Activated CD4-positive, alpha-beta memory T cell treated with anti-CD3 and anti-CD28 coated beads for 36 hours (primary cell): ENCODE measurements at regions not wholly inside any gene's neighbourhood (a gene's known extent, or its start where the extent isn't known, plus 50 kb on each side); places are given as distances from the start of the nearest gene placed in this dataset.

Experiments used
- CTCF ChIA-PET: fragments of 350-600 bp; sonication (Branson Sonifier 250); formaldehyde crosslinking; loops from one replicate; lab custom pipeline; 2021; ENCODE audit warnings: antibody characterized with exemption, inconsistent platforms; lab: Charles Lee
- POLR2A ChIA-PET: fragments of 350-600 bp; sonication (Branson Sonifier 250); formaldehyde crosslinking; loops from one replicate; lab custom pipeline; 2021; ENCODE audit warnings: antibody characterized with exemption; lab: Charles Lee
- DNase-seq: peaks from one replicate; pipeline ENCODE4 v3.0.0-alpha.2; 2020
- H3K27ac Mint-ChIP-seq: one replicate; pipeline ENCODE4 v1.8.0; 2021; ENCODE audit warnings: mixed read lengths
- H3K27me3 Mint-ChIP-seq: one replicate; pipeline ENCODE4 v1.8.0; 2021; ENCODE audit warnings: mixed read lengths
- H3K36me3 Mint-ChIP-seq: one replicate; pipeline ENCODE4 v1.8.0; 2021; ENCODE audit warnings: mixed read lengths
- H3K4me1 Mint-ChIP-seq: one replicate; pipeline ENCODE4 v1.8.0; 2021; ENCODE audit warnings: low read depth, mixed read lengths
- H3K4me3 Mint-ChIP-seq: one replicate; pipeline ENCODE4 v1.8.0; 2021; ENCODE audit warnings: mild to moderate bottlenecking, mixed read lengths
- H3K9me3 Mint-ChIP-seq: one replicate; pipeline ENCODE4 v1.8.0; 2021; ENCODE audit warnings: mixed read lengths
- intact Hi-C: fragments of 100-400 bp; cut with micrococcal nuclease; formaldehyde crosslinking; loops from one replicate; pipeline ENCODE4 v1.15.1; 2023

GRCh38 chr18:33934258-33934657, 290.5 kb downstream of the NOL4 start:
- Mint-ChIP-seq H3K27ac (no peak overlapping the region), H3K36me3 (no peaks in the 10 kb centered on the region), H3K9me3 (peaks cover 3% of the 10 kb centered on the region), H3K4me1 (no peaks in the 10 kb centered on the region), H3K4me3 (no peak overlapping the region), H3K27me3 (no peaks in the 10 kb centered on the region)
- ChIA-PET CTCF (no interaction called here), POLR2A (no interaction called here)
- no peak for DNase-seq
- intact Hi-C loops = no loop called here

- POLR2A ChIA-PET = no interaction called here
- H3K9me3 Mint-ChIP-seq = no peaks in the 10 kb centered on the region
- H3K36me3 Mint-ChIP-seq = no peaks in the 10 kb centered on the region
- intact Hi-C loops = no loop called here
- no peak overlapping the region for H3K4me3 Mint-ChIP-seq
- no peaks in the 10 kb centered on the region for H3K4me1 Mint-ChIP-seq
- no peak for DNase-seq
- H3K27me3 Mint-ChIP-seq = no peaks in the 10 kb centered on the region
- H3K27ac Mint-ChIP-seq = no peak overlapping the region
- CTCF ChIA-PET = no interaction called here
These were observed 296.5 kb downstream of the NOL4 start for GRCh38 chr18:33928231-33928630.

- no peak for DNase-seq
- no peak overlapping the region for H3K4me3 Mint-ChIP-seq
- no peaks in the 10 kb centered on the region for H3K9me3 Mint-ChIP-seq
- H3K27ac Mint-ChIP-seq = no peak overlapping the region
- H3K27me3 Mint-ChIP-seq = no peaks in the 10 kb centered on the region
- intact Hi-C loops = no loop called here
- POLR2A ChIA-PET = no interaction called here
- H3K4me1 Mint-ChIP-seq = no peaks in the 10 kb centered on the region
- CTCF ChIA-PET = no interaction called here
- H3K36me3 Mint-ChIP-seq = no peaks in the 10 kb centered on the region
These were observed 300.1 kb downstream of the NOL4 start for GRCh38 chr18:33924576-33924975.

GRCh38 chr18:33923980-33924379, 300.7 kb downstream of the NOL4 start:
- ChIA-PET POLR2A (no interaction called here), CTCF (no interaction called here)
- H3K27ac Mint-ChIP-seq = no peak overlapping the region
- intact Hi-C loops = no loop called here
- no peaks in the 10 kb centered on the region for H3K4me1 Mint-ChIP-seq
- DNase-seq = no peak
- H3K36me3 Mint-ChIP-seq = no peaks in the 10 kb centered on the region
- no peaks in the 10 kb centered on the region for H3K9me3 Mint-ChIP-seq
- no peak overlapping the region for H3K4me3 Mint-ChIP-seq
- no peaks in the 10 kb centered on the region for H3K27me3 Mint-ChIP-seq

GRCh38 chr18:33918571-33918970, 306.1 kb downstream of the NOL4 start:
- H3K4me1 Mint-ChIP-seq = no peaks in the 10 kb centered on the region
- peaks cover 2% of the 10 kb centered on the region for H3K9me3 Mint-ChIP-seq
- no peak for DNase-seq
- ChIA-PET CTCF (no interaction called here), POLR2A (no interaction called here)
- intact Hi-C loops = no loop called here
- no peak overlapping the region for H3K27ac Mint-ChIP-seq
- H3K36me3 Mint-ChIP-seq = no peaks in the 10 kb centered on the region
- no peak overlapping the region for H3K4me3 Mint-ChIP-seq
- no peaks in the 10 kb centered on the region for H3K27me3 Mint-ChIP-seq

- no peak overlapping the region for H3K27ac Mint-ChIP-seq
- CTCF ChIA-PET = no interaction called here
These were observed 308.5 kb downstream of the NOL4 start for GRCh38 chr18:33916200-33916599.

GRCh38 chr18:33914399-33914798, 310.3 kb downstream of the NOL4 start:
- Mint-ChIP-seq H3K27ac (no peak overlapping the region), H3K27me3 (no peaks in the 10 kb centered on the region), H3K4me1 (no peaks in the 10 kb centered on the region), H3K4me3 (no peak overlapping the region), H3K36me3 (no peaks in the 10 kb centered on the region), H3K9me3 (peaks cover 2% of the 10 kb centered on the region)
- intact Hi-C loops = no loop called here
- ChIA-PET CTCF (no interaction called here), POLR2A (no interaction called here)
- no peak for DNase-seq

More at GRCh38 chr18:33916200-33916599, 308.5 kb downstream of the NOL4 start:
- DNase-seq = no peak
- no peaks in the 10 kb centered on the region for H3K27me3 Mint-ChIP-seq
- POLR2A ChIA-PET = no interaction called here
- no peaks in the 10 kb centered on the region for H3K4me1 Mint-ChIP-seq
- intact Hi-C loops = no loop called here
- H3K9me3 Mint-ChIP-seq = peaks cover 2% of the 10 kb centered on the region
- H3K4me3 Mint-ChIP-seq = no peak overlapping the region
- no peaks in the 10 kb centered on the region for H3K36me3 Mint-ChIP-seq

GRCh38 chr18:33906046-33906445, 318.7 kb downstream of the NOL4 start:
- Mint-ChIP-seq H3K27me3 (no peaks in the 10 kb centered on the region), H3K4me1 (no peaks in the 10 kb centered on the region), H3K9me3 (peaks cover 40% of the 10 kb centered on the region), H3K27ac (no peak overlapping the region), H3K4me3 (no peak overlapping the region), H3K36me3 (no peaks in the 10 kb centered on the region)
- DNase-seq = no peak
- intact Hi-C loops = no loop called here
- CTCF ChIA-PET = no interaction called here
- POLR2A ChIA-PET = no interaction called here

- no peaks in the 10 kb centered on the region for H3K36me3 Mint-ChIP-seq
- CTCF ChIA-PET = no interaction called here
These were observed 322.7 kb downstream of the NOL4 start for GRCh38 chr18:33901894-33902512.

GRCh38 chr18:33900638-33901037, 322.6 kb downstream of the ASXL3 start:
- ChIA-PET CTCF (no interaction called here), POLR2A (no interaction called here)
- Mint-ChIP-seq H3K4me3 (no peak overlapping the region), H3K9me3 (peaks cover 57% of the 10 kb centered on the region), H3K27ac (no peak overlapping the region), H3K27me3 (no peaks in the 10 kb centered on the region), H3K36me3 (no peaks in the 10 kb centered on the region), H3K4me1 (no peaks in the 10 kb centered on the region)
- intact Hi-C loops = no loop called here
- no peak for DNase-seq

More at GRCh38 chr18:33901894-33902512, 322.7 kb downstream of the NOL4 start:
- H3K4me3 Mint-ChIP-seq = no peak overlapping the region
- intact Hi-C loops = no loop called here
- H3K27me3 Mint-ChIP-seq = no peaks in the 10 kb centered on the region
- H3K27ac Mint-ChIP-seq = no peak overlapping the region
- no peaks in the 10 kb centered on the region for H3K4me1 Mint-ChIP-seq
- POLR2A ChIA-PET = no interaction called here
- DNase-seq = no peak
- peaks cover 58% of the 10 kb centered on the region for H3K9me3 Mint-ChIP-seq

GRCh38 chr18:33898427-33898826, 320.4 kb downstream of the ASXL3 start:
- H3K4me3 Mint-ChIP-seq = no peak overlapping the region
- no peaks in the 10 kb centered on the region for H3K27me3 Mint-ChIP-seq
- CTCF ChIA-PET = no interaction called here
- intact Hi-C loops = no loop called here
- H3K4me1 Mint-ChIP-seq = no peaks in the 10 kb centered on the region
- no peak for DNase-seq
- H3K36me3 Mint-ChIP-seq = no peaks in the 10 kb centered on the region
- peaks cover 41% of the 10 kb centered on the region for H3K9me3 Mint-ChIP-seq
- H3K27ac Mint-ChIP-seq = no peak overlapping the region
- POLR2A ChIA-PET = no interaction called here

GRCh38 chr18:33878213-33878612, 300.2 kb downstream of the ASXL3 start:
- no peaks in the 10 kb centered on the region for H3K4me1 Mint-ChIP-seq
- no peak overlapping the region for H3K4me3 Mint-ChIP-seq
- intact Hi-C loops = no loop called here
- no peak overlapping the region for H3K27ac Mint-ChIP-seq
- no peak for DNase-seq
- POLR2A ChIA-PET = no interaction called here
- no peaks in the 10 kb centered on the region for H3K27me3 Mint-ChIP-seq
- H3K36me3 Mint-ChIP-seq = no peaks in the 10 kb centered on the region
- CTCF ChIA-PET = interaction anchor here (0.5 kb wide), 1 partner anchor 11 kb away, joined by 3 read pairs; no protein-coding TSS in a partner anchor
- H3K9me3 Mint-ChIP-seq = peaks cover 2% of the 10 kb centered on the region

GRCh38 chr18:33875029-33875565, 297.1 kb downstream of the ASXL3 start:
- intact Hi-C loops = no loop called here
- POLR2A ChIA-PET = no interaction called here
- Mint-ChIP-seq H3K27me3 (no peaks in the 10 kb centered on the region), H3K36me3 (no peaks in the 10 kb centered on the region), H3K4me3 (no peak overlapping the region), H3K27ac (no peak overlapping the region), H3K9me3 (peaks cover 3% of the 10 kb centered on the region), H3K4me1 (no peaks in the 10 kb centered on the region)
- DNase-seq = no peak
- CTCF ChIA-PET = no interaction called here
